CD14-positive monocyte (primary cell): ENCODE measurements at regions not wholly inside any gene's neighbourhood (a gene's known extent, or its start where the extent isn't known, plus 50 kb on each side); places are given as distances from the start of the nearest gene placed in this dataset.

ENCODE experiments used
- DNase-seq, 3 donors: peaks; one replicate each; pipeline ENCODE4 v3.0.0-alpha.2; 2011 to 2022
- H2AFZ ChIP-seq: 2 replicates; pipeline ENCODE4 v1.6.0; 2012; ENCODE audit warnings: mild to moderate bottlenecking, low read depth, low read length, inconsistent platforms; ENCODE audit not compliant: insufficient read depth, poor library complexity, severe bottlenecking
- H3K27ac ChIP-seq, 2 donors: 1 replicate in 1 of 2; 2 replicates in 1 of 2; pipeline ENCODE4 v1.5.1; 2012 to 2013; ENCODE audit warnings: low read length in 2 of 2, control low read depth in 1 of 2, inconsistent platforms in 1 of 2, low read depth in 1 of 2, mild to moderate bottlenecking in 1 of 2
- H3K27me3 ChIP-seq, 2 donors: one replicate each; pipeline versions ENCODE4 v1.6.0 to v1.6.1; 2011 to 2013; ENCODE audit warnings: low read length in 2 of 2; ENCODE audit not compliant: control insufficient read depth in 2 of 2, insufficient read depth in 2 of 2
- H3K36me3 ChIP-seq, 2 donors: replicated peaks in 1 of 2; 1 replicate in 1 of 2; 2 replicates in 1 of 2; pipeline versions ENCODE4 v1.5.1 to v1.6.1; 2012 to 2013; ENCODE audit warnings: low read length in 2 of 2, control low read depth in 1 of 2, inconsistent platforms in 1 of 2, mild to moderate bottlenecking in 1 of 2; ENCODE audit not compliant: insufficient read depth in 2 of 2, control insufficient read depth in 1 of 2
- H3K4me1 ChIP-seq, 2 donors: 1 replicate in 1 of 2; 2 replicates in 1 of 2; pipeline versions ENCODE4 v1.5.1 to v1.6.1; 2012 to 2013; ENCODE audit warnings: low read length in 2 of 2, control low read depth in 1 of 2, inconsistent platforms in 1 of 2, mild to moderate bottlenecking in 1 of 2, moderate library complexity in 1 of 2; ENCODE audit not compliant: insufficient read depth in 2 of 2, control insufficient read depth in 1 of 2
- H3K4me2 ChIP-seq: replicated peaks from 2 replicates; pipeline ENCODE3; 2012; ENCODE audit warnings: low read length, moderate library complexity, mild to moderate bottlenecking; ENCODE audit not compliant: poor library complexity, severe bottlenecking; ENCODE audit errors: extremely low read depth
- H3K4me3 ChIP-seq, 3 experiments: fragments of 200-600 bp in 1 of 3; sonication (generic) in 1 of 3; replicated peaks in 1 of 3; 1 replicate in 2 of 3; 2 replicates in 1 of 3; pipeline ENCODE4 v1.5.1; 2011 to 2013; ENCODE audit warnings: low read length in 3 of 3, mild to moderate bottlenecking in 3 of 3, control low read depth in 2 of 3, low read depth in 2 of 3, inconsistent platforms in 1 of 3, moderate library complexity in 1 of 3
- H3K79me2 ChIP-seq: 2 replicates; pipeline ENCODE4 v1.6.0; 2012; ENCODE audit warnings: mild to moderate bottlenecking, control low read depth, inconsistent platforms, low read length, moderate library complexity; ENCODE audit not compliant: insufficient read depth
- H3K9ac ChIP-seq: 2 replicates; pipeline ENCODE4 v1.6.0; 2017; ENCODE audit warnings: low read length, mild to moderate bottlenecking; ENCODE audit not compliant: insufficient read depth, poor library complexity, severe bottlenecking
- H3K9me3 ChIP-seq, 2 donors: replicated peaks in 1 of 2; 1 replicate in 1 of 2; 2 replicates in 1 of 2; pipeline versions ENCODE4 v1.5.1 to v1.6.1; 2012 to 2013; ENCODE audit warnings: low read length in 2 of 2, control low read depth in 1 of 2; ENCODE audit not compliant: control insufficient read depth in 1 of 2, insufficient read depth in 1 of 2
- H4K20me1 ChIP-seq: 2 replicates; pipeline ENCODE4 v1.6.0; 2012; ENCODE audit warnings: mild to moderate bottlenecking, low read length, control low read depth, moderate library complexity; ENCODE audit not compliant: insufficient read depth
- H3K27ac Mint-ChIP-seq, 7 donors: one replicate each; pipeline ENCODE4 v1.8.0; 2020; ENCODE audit warnings: mild to moderate bottlenecking in 7 of 7, mixed read lengths in 7 of 7, moderate library complexity in 6 of 7, inconsistent platforms in 2 of 7
- H3K27me3 Mint-ChIP-seq, 3 donors: one replicate each; pipeline ENCODE4 v1.8.0; 2021 to 2022; ENCODE audit warnings: low read depth in 3 of 3, mild to moderate bottlenecking in 3 of 3, mixed read lengths in 3 of 3, moderate library complexity in 3 of 3, inconsistent platforms in 1 of 3
- H3K36me3 Mint-ChIP-seq, 2 donors: one replicate each; pipeline ENCODE4 v1.8.0; 2020; ENCODE audit warnings: mixed read lengths in 2 of 2, inconsistent platforms in 1 of 2, mild to moderate bottlenecking in 1 of 2
- H3K4me1 Mint-ChIP-seq: one replicate; pipeline ENCODE4 v1.8.0; 2020; ENCODE audit warnings: mild to moderate bottlenecking, mixed read lengths
- H3K4me3 Mint-ChIP-seq, 2 donors: one replicate each; pipeline ENCODE4 v1.8.0; 2020; ENCODE audit warnings: mild to moderate bottlenecking in 2 of 2, mixed read lengths in 2 of 2, moderate library complexity in 1 of 2
- H3K9me3 Mint-ChIP-seq, 7 donors: one replicate each; pipeline ENCODE4 v1.8.0; 2020 to 2022; ENCODE audit warnings: mixed read lengths in 7 of 7, mild to moderate bottlenecking in 6 of 7, moderate library complexity in 6 of 7, inconsistent platforms in 2 of 7
- CTCF ChIP-seq: fragments of 200-600 bp; IDR thresholded peaks from one replicate; pipeline ENCODE4 v1.8.0; 2022; ENCODE audit warnings: antibody characterized with exemption, mild to moderate bottlenecking
- intact Hi-C, 2 donors: fragments of 100-400 bp; cut with micrococcal nuclease; formaldehyde crosslinking; loops; one replicate each; pipeline versions ENCODE4 v1.15.0 to v1.15.1; 2023

DNA sequence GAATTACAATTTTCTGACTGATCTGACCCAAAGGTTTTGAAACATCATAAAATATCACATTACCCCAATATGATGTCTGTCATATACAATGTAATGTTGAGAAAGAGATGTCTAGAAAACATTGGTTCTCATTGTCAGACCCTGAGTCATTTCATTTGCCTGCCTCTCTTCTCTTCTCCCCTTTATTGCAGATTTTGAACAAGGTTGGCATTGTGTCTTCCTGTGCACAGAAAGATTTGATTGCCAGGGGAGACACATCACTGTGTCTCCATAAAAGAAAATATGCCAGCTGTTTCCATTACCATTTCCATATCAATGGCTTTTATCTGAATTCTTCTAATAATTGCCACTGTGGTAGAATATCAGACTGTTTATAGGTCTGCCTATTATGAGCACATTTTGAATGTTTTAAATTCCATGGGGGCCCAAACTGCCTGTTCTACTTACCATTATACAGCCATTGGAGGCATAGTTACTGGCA, 65.6 kb downstream of the IFI44 start:
- Histone ChIP-seq H3K36me3 (no peaks in the 10 kb centered on the region), H3K79me2 (no peaks in the 10 kb centered on the region), H3K9me3 (no peaks in the 10 kb centered on the region), H2AFZ (no peak overlapping the region), H3K27ac (no peak overlapping the region), H4K20me1 (no peaks in the 10 kb centered on the region), H3K4me1 (no peaks in the 10 kb centered on the region), H3K4me3 (no peak overlapping the region), H3K4me2 (no peak overlapping the region), H3K9ac (no peak overlapping the region), H3K27me3 (no peaks in the 10 kb centered on the region)
- Mint-ChIP-seq H3K4me3 (no peak overlapping the region), H3K4me1 (no peaks in the 10 kb centered on the region), H3K27ac (no peak overlapping the region), H3K27me3 (peaks cover 0 to 3% (median 2%) of the 10 kb centered on the region in 3 donors), H3K36me3 (no peaks in the 10 kb centered on the region), H3K9me3 (peaks cover 0 to 3% (median 0%) of the 10 kb centered on the region in 7 donors)
- TF ChIP-seq CTCF = no peak
- DNase-seq = no peak
- intact Hi-C loops = no loop called here

DNA sequence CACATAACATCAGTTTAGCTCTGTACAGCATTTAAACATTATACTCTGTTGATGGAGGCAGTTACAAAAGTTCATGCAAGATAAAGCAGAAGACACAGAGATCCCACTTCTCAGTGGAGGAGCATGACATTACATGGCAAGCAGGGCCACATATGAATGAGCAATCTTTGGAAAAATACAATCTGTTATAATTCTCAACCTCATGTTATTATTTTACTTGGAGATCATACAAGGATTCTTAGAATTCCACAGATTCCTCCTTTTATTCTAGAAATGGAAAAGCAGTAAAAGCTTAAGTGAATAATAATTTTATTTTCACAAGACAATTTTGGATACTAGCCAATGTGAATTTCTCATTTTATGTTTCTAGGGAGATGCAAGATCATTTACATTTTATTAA, 66.6 kb downstream of the IFI44 start:
- no peak for DNase-seq
- H3K4me1 ChIP-seq = no peaks in the 10 kb centered on the region
- H3K27ac ChIP-seq = no peak overlapping the region
- no peak overlapping the region for H3K4me3 Mint-ChIP-seq
- peaks cover 0 to 3% (median 0%) of the 10 kb centered on the region in 7 donors for H3K9me3 Mint-ChIP-seq
- intact Hi-C loops = no loop called here
- H3K27me3 Mint-ChIP-seq = peaks cover 0 to 2% (median 2%) of the 10 kb centered on the region in 3 donors
- no peaks in the 10 kb centered on the region for H4K20me1 ChIP-seq
- no peaks in the 10 kb centered on the region for H3K79me2 ChIP-seq
- H3K27ac Mint-ChIP-seq = no peak overlapping the region
- H3K27me3 ChIP-seq = no peaks in the 10 kb centered on the region
- H3K4me3 ChIP-seq = no peak overlapping the region
- no peaks in the 10 kb centered on the region for H3K4me1 Mint-ChIP-seq
- no peak overlapping the region for H3K9ac ChIP-seq
- no peak overlapping the region for H2AFZ ChIP-seq
- H3K9me3 ChIP-seq = no peaks in the 10 kb centered on the region
- no peaks in the 10 kb centered on the region for H3K36me3 Mint-ChIP-seq
- no peak for TF ChIP-seq CTCF
- no peaks in the 10 kb centered on the region for H3K36me3 ChIP-seq
- H3K4me2 ChIP-seq = no peak overlapping the region
